Cardiac septum (tissue), 1 donor: ENCODE measurements at regions not wholly inside any gene's neighbourhood (a gene's known extent, or its start where the extent isn't known, plus 50 kb on each side); places are given as distances from the start of the nearest gene placed in this dataset.

Experiments used
- DNase-seq: peaks from one replicate; pipeline ENCODE4 v3.0.0-alpha.2; 2020; ENCODE audit warnings: low spot score
- intact Hi-C: fragments of 100-400 bp; cut with DNase I; formaldehyde crosslinking; loops from one replicate; pipeline ENCODE4 v1.14.0; 2022
- donor health status: DM: no; HTN: no; CAD: no.

DNA sequence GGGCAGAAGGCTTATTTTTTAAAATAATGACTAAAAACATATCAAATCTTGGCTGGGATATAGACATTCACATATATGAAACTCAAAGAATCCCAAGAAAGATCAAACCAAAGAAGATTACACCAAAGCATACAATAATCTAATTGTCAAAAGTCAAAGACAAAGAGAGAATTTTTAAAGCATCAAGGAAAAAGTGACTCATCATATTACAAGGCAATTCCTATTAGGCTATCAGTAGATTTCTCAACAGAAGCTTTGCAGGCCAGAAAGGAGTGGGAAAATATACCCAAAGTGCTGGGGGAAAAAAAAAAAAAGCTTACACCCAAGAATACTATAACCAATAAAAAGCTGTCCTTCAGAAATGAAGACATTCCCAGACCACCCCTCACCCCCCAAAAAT is 375.6 kb downstream of the BRINP2 start:
- DNase-seq, result no peak
- intact Hi-C loops, result no loop called here

DNA sequence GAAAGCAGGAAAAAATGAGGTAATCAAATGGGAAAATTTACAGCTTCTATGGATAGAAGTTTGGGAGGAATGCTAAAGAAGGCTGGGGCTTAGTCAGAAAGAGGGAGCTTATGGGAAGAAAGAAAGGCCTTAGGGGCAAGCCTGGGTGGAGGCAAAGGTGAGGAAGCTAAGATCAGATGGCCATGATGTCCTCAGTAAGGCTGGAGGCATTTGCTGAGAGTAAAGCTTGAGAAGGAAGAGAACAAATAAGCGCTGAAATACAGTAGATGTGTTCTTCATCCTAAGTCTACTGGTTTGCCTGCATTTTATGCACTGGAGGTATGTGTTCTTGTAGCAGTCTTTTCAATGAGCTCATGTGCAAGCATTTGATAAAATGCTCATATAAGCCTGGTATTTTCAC is 355.4 kb downstream of the BRINP2 start:
- intact Hi-C loops, result loop anchor here (10.0 kb wide), 1 partner anchor 251 kb away; no protein-coding TSS in a partner anchor

DNA sequence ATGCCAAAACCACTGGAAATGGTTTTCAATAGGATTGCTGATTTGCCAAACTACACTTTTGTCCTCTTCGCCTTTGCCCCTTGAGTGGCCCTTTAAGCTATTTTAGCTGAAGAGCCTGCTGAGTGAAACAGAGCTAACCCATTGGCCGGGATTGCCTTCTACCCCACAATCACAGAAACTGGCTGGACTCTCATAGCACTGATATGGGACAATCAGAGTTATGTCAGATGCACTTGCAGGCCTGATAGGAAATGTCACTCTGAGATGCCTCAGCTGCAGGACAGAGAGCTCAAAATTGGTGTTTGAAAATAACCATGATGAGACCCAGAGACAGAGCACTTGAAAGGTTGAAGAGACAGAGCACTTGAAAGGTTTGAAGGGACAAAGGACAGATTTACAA is 354.4 kb downstream of the BRINP2 start:
- no peak for DNase-seq
- intact Hi-C loops, result loop anchor here (10.0 kb wide), 1 partner anchor 250 kb away; no protein-coding TSS in a partner anchor

More for the DNA sequence above, 355.4 kb downstream of the BRINP2 start:
- no peak for DNase-seq

DNA sequence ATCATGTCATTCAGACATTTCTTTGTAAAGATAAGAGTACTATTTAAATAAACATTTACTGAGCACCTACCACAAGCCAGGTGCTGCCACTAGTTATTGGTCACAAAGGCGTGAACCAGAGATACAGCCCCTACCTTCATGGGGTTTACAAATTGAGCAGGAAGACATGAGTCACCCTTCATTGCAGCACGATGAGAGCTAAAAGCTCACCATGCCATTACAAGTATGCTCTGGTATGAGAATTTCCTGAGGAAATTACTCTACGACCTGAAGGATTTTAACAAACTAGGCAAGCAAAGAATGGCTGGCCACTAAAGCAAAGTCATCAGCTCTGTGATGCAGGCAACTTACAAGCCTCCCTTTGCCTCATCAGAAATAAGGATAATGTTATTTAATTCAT is 346.8 kb downstream of the BRINP2 start:
- intact Hi-C loops, result no loop called here
- DNase-seq, result no peak

DNA sequence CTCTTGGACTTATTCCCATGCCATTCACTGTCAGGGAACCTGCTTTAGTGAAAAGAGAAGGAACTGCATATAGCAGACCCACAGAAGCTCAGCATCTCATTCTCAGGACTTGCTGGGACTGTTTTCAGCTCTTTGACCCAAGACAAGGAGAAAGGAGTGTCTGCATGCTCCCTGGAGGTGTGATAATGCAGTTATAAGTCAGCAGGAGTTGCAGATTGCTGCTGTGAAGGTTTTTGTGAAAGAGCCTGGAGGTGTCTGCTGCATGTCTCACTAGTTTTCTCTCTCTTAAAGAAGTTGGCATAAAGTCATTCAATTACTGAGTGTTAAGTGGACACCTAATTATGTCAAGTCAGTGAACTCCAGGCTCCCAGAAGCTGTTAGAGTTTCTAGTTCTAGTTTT is 343.4 kb downstream of the BRINP2 start:
- intact Hi-C loops, result no loop called here
- DNase-seq, result no peak

DNA sequence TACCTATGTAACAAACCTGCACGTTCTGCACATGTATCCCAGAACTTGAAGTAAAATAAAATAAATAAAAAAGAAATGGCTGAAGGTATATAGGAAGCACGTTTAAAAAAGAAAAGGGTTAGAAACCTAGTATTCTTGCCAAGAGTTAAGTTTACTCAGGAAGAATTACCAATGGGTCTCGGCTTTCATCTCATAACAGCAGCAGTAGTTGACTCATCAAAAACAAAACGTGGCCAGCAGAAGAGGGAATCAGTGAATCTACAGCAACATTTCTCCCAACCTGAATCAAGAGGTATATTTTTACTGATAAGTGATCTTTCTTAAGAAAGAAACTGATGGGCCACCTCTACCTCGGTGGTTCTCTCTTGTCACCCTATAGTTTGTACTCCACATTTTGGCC is 340.3 kb downstream of the BRINP2 start:
- intact Hi-C loops, result no loop called here
- DNase-seq, result no peak

DNA sequence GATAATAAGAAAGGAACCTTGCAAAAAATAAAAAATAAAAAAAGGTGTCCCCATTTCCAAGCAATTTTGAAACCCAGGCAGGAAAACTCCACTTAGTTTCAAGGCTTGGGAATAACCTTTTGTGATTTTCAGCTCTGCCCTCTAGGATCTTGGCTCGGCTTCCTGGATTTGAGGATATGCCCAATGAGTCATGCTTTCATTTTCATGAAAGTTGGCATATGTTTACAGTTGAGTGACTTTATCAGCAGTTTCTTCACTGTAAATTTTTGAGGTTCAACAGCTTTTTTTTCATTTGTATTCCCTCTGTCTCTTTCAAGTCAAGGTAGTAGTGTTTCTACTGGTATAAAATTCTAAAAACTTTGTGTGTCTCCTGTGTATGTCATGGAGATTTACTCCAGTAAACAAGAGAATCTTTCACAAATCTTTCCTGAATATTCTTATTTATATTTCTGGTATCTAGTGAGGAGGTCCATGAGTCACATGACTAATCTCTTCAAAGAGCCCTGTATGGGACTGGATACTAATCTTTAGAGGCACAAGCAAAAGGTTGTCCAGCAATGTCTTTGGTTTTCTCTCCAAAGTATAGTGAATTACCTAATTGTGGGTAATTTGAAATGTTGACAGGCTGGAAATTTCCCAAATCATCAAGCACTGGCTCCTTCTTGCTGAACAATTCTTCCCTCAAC is 335.3 kb downstream of the BRINP2 start:
- DNase-seq, result no peak
- intact Hi-C loops, result no loop called here

DNA sequence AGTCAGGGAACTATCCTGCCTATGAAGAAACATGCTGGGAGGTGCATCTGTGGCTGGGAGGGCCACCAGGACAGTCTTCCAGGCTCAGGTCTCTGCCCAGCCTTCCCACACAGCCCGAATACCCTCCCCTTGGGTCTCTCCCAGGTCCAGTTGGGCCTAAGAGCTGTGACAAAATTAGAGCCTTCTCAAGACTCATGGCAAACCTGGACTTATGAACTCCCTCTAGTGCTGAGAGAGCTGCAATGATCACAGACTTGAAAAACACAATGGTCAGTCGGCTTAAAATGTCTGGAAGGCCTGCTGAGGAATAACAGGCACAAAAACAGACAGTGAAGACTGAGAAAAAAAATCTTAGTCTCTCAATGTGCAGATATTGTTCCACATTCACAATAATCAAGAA is 325.1 kb downstream of the BRINP2 start:
- intact Hi-C loops, result no loop called here

DNA sequence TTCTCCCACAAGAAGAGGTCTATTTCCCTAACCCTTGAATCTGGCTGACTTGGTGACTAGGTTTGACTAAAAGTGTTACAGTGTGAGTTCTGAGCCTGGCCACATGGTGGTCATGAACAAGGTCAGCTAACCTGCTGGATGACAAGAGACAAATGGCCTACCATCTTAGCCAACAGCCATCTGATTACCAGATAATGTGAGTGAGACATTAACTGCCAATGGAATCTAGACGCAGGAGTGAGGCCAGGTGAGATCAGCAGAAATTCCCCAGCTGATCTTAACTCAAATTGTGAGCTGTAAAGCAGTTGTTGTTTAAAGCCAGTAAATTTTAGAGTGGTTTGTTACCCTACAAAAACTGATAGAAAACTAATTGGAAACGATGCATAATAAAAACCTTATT is 320.0 kb downstream of the BRINP2 start:
- intact Hi-C loops, result no loop called here
- DNase-seq, result no peak

More for the DNA sequence above, 325.1 kb downstream of the BRINP2 start:
- no peak for DNase-seq

DNA sequence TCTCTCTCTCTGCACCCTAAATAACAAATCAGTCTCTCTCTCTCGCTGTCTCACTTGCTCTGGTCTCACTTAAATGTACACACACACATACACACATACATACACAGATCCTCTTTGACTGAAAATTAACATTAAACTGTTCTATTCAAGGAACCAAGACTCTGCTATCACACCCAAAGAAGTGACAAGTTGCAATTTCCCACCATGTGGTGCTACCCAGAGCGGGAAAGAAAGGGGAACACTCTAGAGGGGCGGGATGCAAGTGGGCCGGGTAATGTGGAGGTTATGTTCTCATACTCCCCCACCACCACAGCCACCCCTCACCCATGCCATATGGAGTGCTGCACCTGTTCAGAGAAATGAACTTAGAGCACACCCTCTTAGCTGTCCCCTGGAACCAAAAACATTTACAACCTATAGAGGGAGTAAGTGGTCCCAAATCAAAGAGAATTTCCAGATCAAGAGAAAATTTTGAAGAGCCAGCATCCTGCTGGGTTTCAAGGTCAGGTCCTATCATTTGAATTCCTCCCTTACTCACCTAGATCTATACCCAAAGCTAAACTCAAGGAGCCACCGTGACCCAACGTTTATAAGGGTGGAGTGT is 319.4 kb downstream of the BRINP2 start:
- intact Hi-C loops, result no loop called here

DNA sequence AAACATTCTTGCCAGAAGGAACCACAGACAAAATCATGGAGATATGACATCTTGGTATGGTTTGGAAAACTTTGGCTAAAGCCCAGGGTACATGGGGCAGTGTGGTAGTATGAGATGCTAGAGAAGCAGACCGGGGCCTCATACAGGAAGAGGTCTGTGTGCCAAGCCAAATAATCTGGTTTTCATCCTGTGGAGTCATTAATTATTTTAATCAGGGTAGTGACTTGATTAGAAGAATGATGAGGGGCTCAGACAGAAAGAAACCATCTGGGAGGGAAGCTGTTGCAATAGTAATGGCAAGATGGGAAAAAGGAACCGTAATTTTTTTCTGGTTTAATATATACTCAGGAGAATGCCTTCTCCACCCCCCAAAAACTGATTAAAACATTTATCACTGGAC is 318.0 kb downstream of the BRINP2 start:
- intact Hi-C loops, result no loop called here
- DNase-seq, result no peak

More for the DNA sequence above, 319.4 kb downstream of the BRINP2 start:
- DNase-seq, result no peak

DNA sequence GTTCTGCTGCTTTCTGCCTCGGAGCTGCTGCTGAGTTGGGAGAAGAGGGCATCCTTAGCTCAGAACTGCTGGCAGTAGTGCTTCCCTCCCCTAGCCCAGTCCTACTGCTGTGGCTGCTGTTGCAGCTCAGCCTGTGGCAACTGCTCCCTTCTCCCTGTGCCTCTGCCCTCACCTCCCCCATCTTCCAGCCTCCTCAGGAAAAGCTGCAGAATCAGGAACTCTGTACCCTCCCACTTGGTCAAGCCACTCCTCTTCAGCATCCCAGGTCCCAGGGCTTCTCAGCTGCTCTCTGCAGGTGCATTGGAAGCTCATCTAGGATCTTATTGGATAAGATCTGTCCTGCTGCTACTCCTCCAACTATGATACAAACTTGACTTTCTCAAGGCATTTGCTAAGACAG is 316.7 kb downstream of the BRINP2 start:
- no peak for DNase-seq
- intact Hi-C loops, result no loop called here

DNA sequence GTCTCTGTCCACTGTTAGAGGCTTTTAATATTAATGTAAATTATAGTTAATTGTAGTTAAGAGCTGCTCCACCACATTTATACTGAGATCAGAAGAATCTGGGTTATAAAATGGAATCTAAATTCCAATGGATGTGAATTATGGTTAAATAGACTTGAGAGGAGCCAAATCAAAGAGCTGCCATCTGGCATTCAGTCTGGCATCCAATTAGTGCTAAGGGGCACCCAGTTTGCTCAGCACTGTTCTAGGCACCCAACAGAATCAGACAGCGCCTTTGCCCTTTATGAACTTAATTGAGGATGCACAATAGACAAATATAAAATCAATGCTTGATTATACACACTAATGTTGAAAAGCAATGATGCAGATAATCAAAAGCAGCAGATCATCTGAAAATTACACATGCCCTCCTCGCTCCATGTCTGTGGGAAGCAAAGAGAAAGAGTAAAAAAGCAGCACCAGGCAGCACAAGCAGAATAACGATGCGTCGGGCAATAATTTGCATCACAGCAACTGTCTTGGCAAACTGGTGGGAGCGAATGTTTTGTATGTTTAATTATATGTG is 310.1 kb downstream of the BRINP2 start:
- no peak for DNase-seq
- intact Hi-C loops, result no loop called here

DNA sequence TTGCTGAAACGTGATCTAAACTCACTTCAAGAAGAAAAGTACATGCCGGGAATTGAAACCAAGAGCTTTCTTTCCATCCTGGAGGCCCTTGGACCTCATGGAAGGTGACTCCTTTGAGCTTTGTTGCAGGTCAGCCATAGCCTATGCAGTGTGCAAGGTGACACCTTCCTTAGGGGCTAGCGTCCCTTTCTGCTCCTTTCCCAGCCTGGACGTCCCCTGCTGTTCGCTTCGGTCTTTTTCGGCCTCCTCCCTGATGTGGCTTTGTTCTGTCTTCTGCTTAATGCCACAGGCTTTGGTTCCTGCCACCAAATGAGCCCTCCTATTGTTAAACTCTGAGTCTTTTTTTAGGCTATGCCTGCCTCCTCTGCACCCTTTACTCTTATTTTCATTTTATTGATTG is 308.8 kb downstream of the BRINP2 start:
- no peak for DNase-seq
- intact Hi-C loops, result no loop called here

DNA sequence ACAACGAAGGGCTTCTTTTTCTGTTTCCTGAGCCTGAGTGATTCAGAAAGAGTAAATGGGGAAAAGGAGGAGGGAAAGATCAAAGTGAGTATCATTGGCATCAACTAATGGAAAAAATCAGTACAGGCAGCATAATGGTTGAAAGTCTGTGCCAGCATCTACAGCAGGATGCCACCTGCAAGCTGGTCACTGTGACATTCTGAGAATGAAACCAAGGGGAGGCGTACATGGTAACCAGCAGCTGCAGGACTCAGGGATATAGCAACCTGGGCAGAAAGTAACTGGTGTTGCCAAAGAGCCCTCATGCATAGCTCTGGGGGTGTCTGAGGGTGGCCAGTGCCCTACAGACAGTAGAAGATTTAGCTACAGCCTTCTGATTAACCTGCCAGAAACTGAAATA is 305.9 kb downstream of the BRINP2 start:
- DNase-seq, result no peak
- intact Hi-C loops, result no loop called here

DNA sequence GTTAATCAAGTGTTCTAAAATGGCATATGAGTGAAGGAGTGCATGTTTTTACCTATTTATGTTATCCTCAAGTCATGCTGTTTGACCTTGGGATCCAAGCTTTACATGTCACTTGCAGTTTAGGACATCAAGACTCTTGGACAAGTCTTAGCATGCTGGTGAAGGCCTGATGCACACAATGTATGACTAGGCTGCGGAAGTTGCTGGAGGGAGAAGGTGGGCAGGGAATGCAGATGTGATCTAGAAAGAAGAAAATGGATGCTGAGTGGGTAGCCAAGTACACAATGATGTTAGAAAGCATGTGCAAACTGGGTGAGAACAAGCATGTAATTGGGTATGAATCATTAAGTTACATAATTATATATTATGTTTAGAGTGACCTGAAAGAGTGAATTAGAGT is 301.8 kb downstream of the BRINP2 start:
- DNase-seq, result no peak
- intact Hi-C loops, result no loop called here

DNA sequence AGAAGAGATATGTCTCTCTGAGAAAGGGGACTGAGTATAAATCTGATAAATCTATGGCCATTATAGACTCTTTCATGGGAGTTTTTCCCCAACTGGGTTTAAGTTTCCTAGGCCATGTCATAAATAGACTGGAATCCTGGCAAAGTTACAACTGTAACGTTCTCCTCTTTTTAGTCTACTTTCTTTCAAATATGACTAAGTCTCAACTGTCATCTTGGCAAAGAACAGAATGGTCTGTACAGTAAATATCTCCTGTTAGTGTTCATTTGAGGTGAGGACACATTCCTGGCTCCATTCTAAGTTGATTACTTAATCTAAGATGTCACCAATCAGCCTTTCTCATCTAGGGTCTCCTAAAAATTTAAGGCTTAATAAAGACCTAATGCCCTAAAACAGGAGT is 300.5 kb downstream of the BRINP2 start:
- DNase-seq, result no peak
- intact Hi-C loops, result no loop called here

DNA sequence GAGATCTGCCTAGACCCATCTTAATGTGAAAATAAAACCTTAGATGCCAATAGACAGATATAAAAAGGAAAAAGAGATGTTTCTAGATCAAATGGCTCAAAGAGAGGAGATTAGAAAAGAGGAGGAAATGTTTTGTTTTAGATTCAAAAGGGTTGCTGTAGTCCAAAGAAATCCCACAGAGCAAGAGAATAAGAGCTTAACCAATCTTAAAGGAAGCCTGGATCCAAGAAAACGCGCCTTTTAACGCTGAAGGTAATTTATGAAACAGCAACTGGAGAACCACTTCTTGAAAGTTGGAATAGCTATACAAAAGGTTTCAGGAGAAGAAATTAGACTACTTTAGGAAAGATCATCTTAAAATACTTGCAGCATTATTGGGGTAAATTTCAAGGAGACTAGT is 298.8 kb downstream of the BRINP2 start:
- intact Hi-C loops, result no loop called here
- DNase-seq, result no peak

DNA sequence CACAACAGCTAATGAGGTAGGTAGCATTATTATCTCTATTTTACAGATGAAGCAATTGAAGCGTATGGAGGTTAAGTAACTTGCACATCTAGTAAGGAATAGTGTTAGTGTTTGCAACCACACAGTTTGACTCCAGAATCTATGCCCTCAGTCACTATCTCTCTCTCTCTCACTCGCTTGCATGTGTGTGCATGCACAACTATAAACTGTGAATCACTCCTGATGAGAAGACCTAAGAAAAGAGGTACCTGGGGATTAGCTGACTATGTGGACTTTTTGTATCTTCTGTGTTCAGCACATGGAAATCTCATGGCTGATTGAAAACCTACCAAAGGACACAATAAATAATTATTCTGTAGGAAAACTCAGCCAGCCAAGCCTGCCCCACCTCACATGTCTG is 295.5 kb downstream of the BRINP2 start:
- no peak for DNase-seq
- intact Hi-C loops, result no loop called here

DNA sequence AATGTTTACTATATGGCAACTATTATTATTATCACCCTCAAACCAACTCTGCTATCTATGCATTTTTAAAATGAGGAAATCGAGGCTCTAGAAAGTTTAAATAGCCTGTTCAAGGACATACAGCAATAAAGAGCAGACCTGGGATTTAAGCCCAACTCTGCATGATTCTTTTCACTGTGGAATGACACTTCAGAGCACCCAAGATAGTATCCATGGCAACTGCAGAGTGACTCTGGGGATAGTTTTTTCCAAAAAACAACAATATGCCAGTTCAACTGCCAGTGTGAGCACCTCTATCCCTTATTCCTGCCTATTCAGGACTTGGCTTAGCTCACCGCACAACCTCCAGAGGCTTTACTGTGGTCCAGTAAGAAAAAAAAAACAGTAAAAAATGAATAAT is 293.9 kb downstream of the BRINP2 start:
- intact Hi-C loops, result no loop called here

DNA sequence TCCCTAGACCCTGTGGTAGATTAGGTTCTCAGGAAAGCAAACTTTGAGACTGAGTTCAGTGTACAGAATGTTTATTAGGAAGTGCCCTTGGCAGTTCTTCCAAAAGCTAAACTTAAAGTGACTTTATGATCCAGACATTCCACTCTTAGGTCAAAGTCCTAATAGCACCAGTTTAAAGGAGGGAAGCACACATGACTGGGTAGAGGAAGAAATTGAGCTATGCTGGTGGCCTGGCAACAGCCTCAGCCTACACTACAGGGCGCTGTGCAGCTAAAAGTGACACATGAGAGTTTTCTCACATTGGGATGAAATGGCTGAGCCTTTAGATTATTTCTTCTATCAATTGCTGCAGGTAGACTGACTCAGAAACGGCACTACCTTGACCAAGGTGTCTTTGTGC is 280.4 kb downstream of the BRINP2 start:
- intact Hi-C loops, result no loop called here

More for the DNA sequence above, 293.9 kb downstream of the BRINP2 start:
- DNase-seq, result no peak

More for the DNA sequence above, 280.4 kb downstream of the BRINP2 start:
- DNase-seq, result no peak
